ENCODE measurements at regions not wholly inside any gene's neighbourhood (a gene's known extent, or its start where the extent isn't known, plus 50 kb on each side); places are given as distances from the start of the nearest gene placed in this dataset.

DNA sequence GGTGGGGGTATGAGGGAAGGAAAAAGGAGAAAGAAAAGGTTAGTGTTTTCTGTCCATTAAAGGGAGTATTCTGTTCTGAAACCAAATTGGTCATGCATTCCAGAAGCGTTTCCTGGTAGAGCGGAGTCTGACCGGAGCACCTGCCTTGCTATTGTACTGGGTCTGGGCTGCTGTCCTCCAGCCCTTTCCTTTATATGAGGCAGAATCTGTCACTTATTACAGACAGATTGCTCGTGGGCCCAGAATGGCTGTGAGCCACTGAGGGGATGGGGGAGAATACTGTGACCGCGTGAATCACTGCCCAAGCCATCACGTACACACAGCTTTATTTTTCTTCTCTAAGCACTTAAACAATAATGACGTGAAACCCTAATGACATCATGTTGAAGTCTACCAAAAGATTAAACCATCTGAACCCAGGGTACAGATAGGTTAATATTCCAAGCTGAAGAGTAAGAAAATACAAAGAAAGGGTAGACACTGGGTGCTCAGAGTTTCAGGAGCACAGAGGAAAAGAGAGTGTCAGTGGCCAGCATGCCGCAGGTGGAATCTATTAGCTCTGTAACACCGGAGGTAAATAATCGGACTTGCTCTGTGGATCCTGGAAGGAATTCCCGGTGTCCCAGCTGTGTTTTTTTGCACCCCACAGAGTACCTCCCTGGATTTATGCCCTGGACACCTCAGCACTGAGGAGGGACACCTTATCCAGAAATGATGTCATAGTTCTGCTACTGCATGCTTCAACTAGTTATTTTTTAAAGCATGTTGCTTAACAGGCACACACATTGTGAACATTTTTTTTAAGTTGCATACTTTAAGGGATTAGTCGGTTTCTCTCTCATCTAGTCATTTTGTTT lies 573.3 kb downstream of the PKHD1 start:
- ATAC-seq (ENCODE audit: low read depth) (no peak), DNase-seq (no peak)
- TF ChIP-seq EZH2 (IDR thresholded peaks at IDR 0.05; ENCODE audit: borderline replicate concordance, insufficient read depth, low read depth, low read length, poor library complexity, severe bottlenecking) = no peak
- TF ChIP-seq, protein P1, sequence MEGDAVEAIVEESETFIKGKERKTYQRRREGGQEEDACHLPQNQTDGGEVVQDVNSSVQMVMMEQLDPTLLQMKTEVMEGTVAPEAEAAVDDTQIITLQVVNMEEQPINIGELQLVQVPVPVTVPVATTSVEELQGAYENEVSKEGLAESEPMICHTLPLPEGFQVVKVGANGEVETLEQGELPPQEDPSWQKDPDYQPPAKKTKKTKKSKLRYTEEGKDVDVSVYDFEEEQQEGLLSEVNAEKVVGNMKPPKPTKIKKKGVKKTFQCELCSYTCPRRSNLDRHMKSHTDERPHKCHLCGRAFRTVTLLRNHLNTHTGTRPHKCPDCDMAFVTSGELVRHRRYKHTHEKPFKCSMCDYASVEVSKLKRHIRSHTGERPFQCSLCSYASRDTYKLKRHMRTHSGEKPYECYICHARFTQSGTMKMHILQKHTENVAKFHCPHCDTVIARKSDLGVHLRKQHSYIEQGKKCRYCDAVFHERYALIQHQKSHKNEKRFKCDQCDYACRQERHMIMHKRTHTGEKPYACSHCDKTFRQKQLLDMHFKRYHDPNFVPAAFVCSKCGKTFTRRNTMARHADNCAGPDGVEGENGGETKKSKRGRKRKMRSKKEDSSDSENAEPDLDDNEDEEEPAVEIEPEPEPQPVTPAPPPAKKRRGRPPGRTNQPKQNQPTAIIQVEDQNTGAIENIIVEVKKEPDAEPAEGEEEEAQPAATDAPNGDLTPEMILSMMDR (IDR thresholded peaks at IDR 0.05) = no peak
- CTCF ChIA-PET = no interaction called here
- H3K27me3 Mint-ChIP-seq = no peaks in the 10 kb centered on the region
- Histone ChIP-seq H3K79me2 (ENCODE audit: control insufficient read depth, insufficient read depth, low read length) (no peaks in the 10 kb centered on the region), H4K20me1 (ENCODE audit: control insufficient read depth, insufficient read depth, low read length, poor library complexity, severe bottlenecking) (no peaks in the 10 kb centered on the region), H3K36me3 (replicated peaks in 1 of 2; ENCODE audit: control extremely low read depth in 1 of 2, control insufficient read depth in 1 of 2, extremely low read depth in 1 of 2, insufficient read depth in 2 of 2, low read length in 1 of 2) (no peaks in the 10 kb centered on the region), H3K9me3 (ENCODE audit: control extremely low read depth in 1 of 3, control insufficient read depth in 2 of 3, insufficient read depth in 1 of 3, low read length in 2 of 3) (no peaks in the 10 kb centered on the region), H3K9ac (ENCODE audit: low read length) (no peak overlapping the region), H3K4me1 (ENCODE audit: control insufficient read depth in 2 of 2, insufficient read depth in 2 of 2, low read length in 2 of 2) (no peaks in the 10 kb centered on the region), H3K27me3 (replicated peaks in 1 of 4; ENCODE audit: control extremely low read depth in 1 of 4, control insufficient read depth in 3 of 4, insufficient read depth in 4 of 4, low read length in 3 of 4) (no peaks in the 10 kb centered on the region), H2AFZ (ENCODE audit: insufficient read depth, low read depth, low read length, poor library complexity, severe bottlenecking) (no peak overlapping the region), H3K27ac (ENCODE audit: low read length in 2 of 2) (no peak overlapping the region), H3K4me2 (replicated peaks; ENCODE audit: low read depth, low read length, poor library complexity, severe bottlenecking) (no peak overlapping the region), H3K4me3 (ENCODE audit: control extremely low read depth in 1 of 5, extremely low read depth in 1 of 5, insufficient read depth in 1 of 5, low read depth in 2 of 5, low read length in 4 of 5) (no peak overlapping the region)
- H3K4me3 Mint-ChIP-seq = no peak overlapping the region
- intact Hi-C loops (cut with micrococcal nuclease) = no loop called here
- no peaks in the 10 kb centered on the region for H3K4me1 Mint-ChIP-seq
- H3K9me3 Mint-ChIP-seq (ENCODE audit: insufficient read depth) = peaks cover 6% of the 10 kb centered on the region
- WGBS (ENCODE audit: insufficient coverage) = 99% methylated on average over 7 of the region's 13 CpGs
- POLR2A ChIA-PET = no interaction called here
- H3K27ac Mint-ChIP-seq = no peak overlapping the region

DNA sequence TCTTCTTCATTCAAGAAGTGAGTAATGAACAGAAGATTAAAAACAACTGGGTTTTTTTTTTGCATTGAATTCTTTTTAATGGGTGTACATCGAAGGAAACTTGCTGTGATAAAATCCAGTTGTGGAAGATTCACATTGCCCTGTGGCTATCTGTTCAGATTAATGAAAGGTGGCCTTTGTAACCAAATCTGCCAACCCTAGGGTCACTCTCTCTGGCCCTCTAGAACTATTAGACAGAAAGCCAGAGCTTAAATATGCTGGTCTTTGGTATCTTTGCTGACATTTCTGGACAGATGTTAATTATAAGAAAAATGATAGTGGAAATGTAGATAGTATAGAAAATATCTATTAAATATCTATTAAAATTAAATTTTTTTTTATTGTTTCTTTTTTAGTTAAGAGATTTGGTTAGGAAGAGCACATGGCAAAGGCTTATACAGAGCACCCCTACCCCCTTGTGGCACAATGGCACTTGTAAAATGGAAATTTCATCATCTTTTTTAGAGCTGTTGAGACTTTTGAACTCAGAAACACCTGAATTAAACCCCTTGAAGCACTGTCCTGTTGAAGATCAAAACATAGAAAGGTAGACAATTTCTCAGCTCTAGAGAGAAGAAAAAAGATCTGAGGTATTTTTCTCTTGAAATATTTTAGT lies 572.5 kb downstream of the PKHD1 start:
- Mint-ChIP-seq H3K4me3 (no peak overlapping the region), H3K27ac (no peak overlapping the region), H3K27me3 (no peaks in the 10 kb centered on the region), H3K9me3 (ENCODE audit: insufficient read depth) (peaks cover 6% of the 10 kb centered on the region), H3K4me1 (no peaks in the 10 kb centered on the region)
- Histone ChIP-seq H3K27ac (ENCODE audit: low read length in 2 of 2) (no peak overlapping the region), H3K9ac (ENCODE audit: low read length) (no peak overlapping the region), H3K36me3 (replicated peaks in 1 of 2; ENCODE audit: control extremely low read depth in 1 of 2, control insufficient read depth in 1 of 2, extremely low read depth in 1 of 2, insufficient read depth in 2 of 2, low read length in 1 of 2) (no peaks in the 10 kb centered on the region), H3K79me2 (ENCODE audit: control insufficient read depth, insufficient read depth, low read length) (no peaks in the 10 kb centered on the region), H3K4me1 (ENCODE audit: control insufficient read depth in 2 of 2, insufficient read depth in 2 of 2, low read length in 2 of 2) (no peaks in the 10 kb centered on the region), H2AFZ (ENCODE audit: insufficient read depth, low read depth, low read length, poor library complexity, severe bottlenecking) (no peak overlapping the region), H3K4me3 (ENCODE audit: control extremely low read depth in 1 of 5, extremely low read depth in 1 of 5, insufficient read depth in 1 of 5, low read depth in 2 of 5, low read length in 4 of 5) (no peak overlapping the region), H3K27me3 (replicated peaks in 1 of 4; ENCODE audit: control extremely low read depth in 1 of 4, control insufficient read depth in 3 of 4, insufficient read depth in 4 of 4, low read length in 3 of 4) (no peaks in the 10 kb centered on the region), H3K9me3 (ENCODE audit: control extremely low read depth in 1 of 3, control insufficient read depth in 2 of 3, insufficient read depth in 1 of 3, low read length in 2 of 3) (peaks cover 0 to 3% (median 0%) of the 10 kb centered on the region in 3 donors), H3K4me2 (replicated peaks; ENCODE audit: low read depth, low read length, poor library complexity, severe bottlenecking) (no peak overlapping the region), H4K20me1 (ENCODE audit: control insufficient read depth, insufficient read depth, low read length, poor library complexity, severe bottlenecking) (no peaks in the 10 kb centered on the region)
- TF ChIP-seq, protein P1 (IDR thresholded peaks at IDR 0.05) = no peak
- no peak for TF ChIP-seq EZH2 (IDR thresholded peaks at IDR 0.05; ENCODE audit: borderline replicate concordance, insufficient read depth, low read depth, low read length, poor library complexity, severe bottlenecking)
- ChIA-PET POLR2A (no interaction called here), CTCF (no interaction called here)
- ATAC-seq (ENCODE audit: low read depth) (no peak), DNase-seq (no peak)
- intact Hi-C loops (cut with micrococcal nuclease) = no loop called here
- 80% methylated on average over 1 of the region's 1 CpG for WGBS (ENCODE audit: insufficient coverage)

Data from B cell (primary cell).